Lower leg skin (tissue), 3 donors: ENCODE measurements at regions not wholly inside any gene's neighbourhood (a gene's known extent, or its start where the extent isn't known, plus 50 kb on each side); places are given as distances from the start of the nearest gene placed in this dataset.

Experiments
- POLR2A ChIP-seq, 2 donors: fragments of 450-650 bp; IDR thresholded peaks; one replicate each; pipeline ENCODE4 v1.6.1; 2016 to 2017; ENCODE audit warnings: antibody characterized with exemption in 2 of 2, mild to moderate bottlenecking in 1 of 2, moderate library complexity in 1 of 2
- TF ChIP-seq, protein P1 (sequence below), 3 donors: fragments of 450-650 bp; IDR thresholded peaks; one replicate each; pipeline ENCODE4 v1.5.1; 2016; ENCODE audit warnings: antibody characterized with exemption in 3 of 3, mild to moderate bottlenecking in 3 of 3, moderate library complexity in 2 of 3

DNA sequence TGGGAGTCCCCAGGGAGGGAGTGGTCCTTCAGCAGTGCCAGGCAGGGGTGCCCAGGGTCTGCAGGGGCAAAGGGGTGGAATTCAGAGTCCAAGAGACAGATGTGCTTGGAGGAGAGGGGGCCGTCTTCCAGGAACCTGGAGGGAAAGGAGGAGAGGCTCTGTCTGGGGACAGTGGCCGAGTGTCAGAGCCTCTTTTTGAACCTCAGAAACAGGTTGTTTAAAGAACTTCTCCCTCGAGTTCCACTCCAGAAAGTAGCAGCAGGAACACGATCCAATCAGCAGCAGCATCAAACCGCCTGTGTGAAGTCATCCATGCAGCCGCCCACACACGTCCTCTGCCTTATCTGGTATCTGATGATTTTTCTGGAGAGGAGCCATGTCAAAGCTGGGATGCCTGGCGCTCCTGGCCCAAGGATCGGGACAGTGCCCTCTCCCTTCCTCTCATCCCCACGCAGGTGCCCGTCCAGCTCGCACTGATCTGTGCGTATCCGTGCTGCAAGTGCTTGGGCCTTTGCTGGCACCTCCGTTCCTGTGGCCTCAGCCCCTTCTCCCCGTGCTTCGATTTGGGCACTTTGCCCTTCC is 205.1 kb downstream of the NDUFA10 start:
- TF ChIP-seq, protein P1, sequence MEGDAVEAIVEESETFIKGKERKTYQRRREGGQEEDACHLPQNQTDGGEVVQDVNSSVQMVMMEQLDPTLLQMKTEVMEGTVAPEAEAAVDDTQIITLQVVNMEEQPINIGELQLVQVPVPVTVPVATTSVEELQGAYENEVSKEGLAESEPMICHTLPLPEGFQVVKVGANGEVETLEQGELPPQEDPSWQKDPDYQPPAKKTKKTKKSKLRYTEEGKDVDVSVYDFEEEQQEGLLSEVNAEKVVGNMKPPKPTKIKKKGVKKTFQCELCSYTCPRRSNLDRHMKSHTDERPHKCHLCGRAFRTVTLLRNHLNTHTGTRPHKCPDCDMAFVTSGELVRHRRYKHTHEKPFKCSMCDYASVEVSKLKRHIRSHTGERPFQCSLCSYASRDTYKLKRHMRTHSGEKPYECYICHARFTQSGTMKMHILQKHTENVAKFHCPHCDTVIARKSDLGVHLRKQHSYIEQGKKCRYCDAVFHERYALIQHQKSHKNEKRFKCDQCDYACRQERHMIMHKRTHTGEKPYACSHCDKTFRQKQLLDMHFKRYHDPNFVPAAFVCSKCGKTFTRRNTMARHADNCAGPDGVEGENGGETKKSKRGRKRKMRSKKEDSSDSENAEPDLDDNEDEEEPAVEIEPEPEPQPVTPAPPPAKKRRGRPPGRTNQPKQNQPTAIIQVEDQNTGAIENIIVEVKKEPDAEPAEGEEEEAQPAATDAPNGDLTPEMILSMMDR (IDR thresholded peaks at IDR 0.05), result no peak
- TF ChIP-seq POLR2A (IDR thresholded peaks at IDR 0.05), result no peak
